GM23338 (cell line): ENCODE measurements at regions not wholly inside any gene's neighbourhood (a gene's known extent, or its start where the extent isn't known, plus 50 kb on each side); places are given as distances from the start of the nearest gene placed in this dataset.

Source experiments
- ATAC-seq: fragments of 200-7000 bp; cut with Tn5 transposase; 3 replicates; pipeline ENCODE4 v1.9.1; 2020
- DNase-seq: peaks from one replicate; pipeline ENCODE4 v3.0.0-alpha.2; 2015; ENCODE audit warnings: low spot score
- H2AFZ ChIP-seq: fragments of 200-600 bp; sonication (generic); 2 replicates; pipeline ENCODE4 v1.8.0; 2016; ENCODE audit warnings: antibody characterized with exemption, mild to moderate bottlenecking, moderate library complexity
- H3F3A ChIP-seq: fragments of 200-600 bp; sonication (generic); replicated peaks from 2 replicates; pipeline ENCODE4 v1.8.0; 2017; ENCODE audit warnings: antibody characterized with exemption, mixed run types, low read depth
- H3K27ac ChIP-seq: fragments of 200-600 bp; sonication (generic); 2 replicates; pipeline ENCODE4 v1.6.1; 2016; ENCODE audit warnings: low read depth
- H3K27me3 ChIP-seq: fragments of 200-600 bp; sonication (generic); 2 replicates; pipeline ENCODE4 v1.8.0; 2016; ENCODE audit warnings: mild to moderate bottlenecking, mixed run types, moderate library complexity; ENCODE audit not compliant: insufficient read depth
- H3K36me3 ChIP-seq: fragments of 200-600 bp; sonication (generic); 2 replicates; pipeline ENCODE4 v1.8.0; 2016; ENCODE audit warnings: mild to moderate bottlenecking; ENCODE audit not compliant: insufficient read depth
- H3K4me1 ChIP-seq: fragments of 200-600 bp; sonication (generic); 2 replicates; pipeline ENCODE4 v1.8.0; 2016; ENCODE audit warnings: mild to moderate bottlenecking, moderate library complexity; ENCODE audit not compliant: insufficient read depth
- H3K4me2 ChIP-seq: fragments of 200-600 bp; sonication (generic); 2 replicates; pipeline ENCODE4 v1.7.1; 2017; ENCODE audit warnings: mixed run types
- H3K4me3 ChIP-seq: fragments of 200-600 bp; sonication (generic); 2 replicates; pipeline ENCODE4 v1.6.1; 2016; ENCODE audit warnings: mixed run types
- H3K79me2 ChIP-seq: fragments of 200-600 bp; sonication (generic); replicated peaks from 2 replicates; pipeline ENCODE4 v1.8.0; 2017; ENCODE audit warnings: mild to moderate bottlenecking; ENCODE audit not compliant: insufficient read depth
- H3K9me2 ChIP-seq: fragments of 200-600 bp; sonication (generic); 2 replicates; pipeline ENCODE4 v1.8.0; 2017; ENCODE audit not compliant: insufficient read depth
- H4K20me1 ChIP-seq: fragments of 200-600 bp; sonication (generic); replicated peaks from 2 replicates; pipeline ENCODE4 v1.8.0; 2017; ENCODE audit warnings: mild to moderate bottlenecking; ENCODE audit not compliant: insufficient read depth
- H3K27ac Mint-ChIP-seq: 2 replicates; pipeline ENCODE4 v1.8.0; 2020; ENCODE audit warnings: inconsistent platforms, mild to moderate bottlenecking, moderate library complexity, mixed read lengths
- H3K27me3 Mint-ChIP-seq: 3 replicates; pipeline ENCODE4 v1.8.0; 2022; ENCODE audit warnings: low read depth, mild to moderate bottlenecking, moderate library complexity, mixed read lengths, inconsistent platforms; ENCODE audit not compliant: insufficient read depth, poor library complexity
- H3K36me3 Mint-ChIP-seq: 3 replicates; pipeline ENCODE4 v1.8.0; 2021; ENCODE audit warnings: low read depth, mild to moderate bottlenecking, inconsistent platforms, moderate library complexity, mixed read lengths
- H3K4me1 Mint-ChIP-seq: 3 replicates; pipeline ENCODE4 v1.8.0; 2020; ENCODE audit warnings: mild to moderate bottlenecking, inconsistent platforms, mixed read lengths
- H3K4me3 Mint-ChIP-seq: 3 replicates; pipeline ENCODE4 v1.8.0; 2021; ENCODE audit warnings: moderate library complexity, mild to moderate bottlenecking, inconsistent platforms, mixed read lengths
- H3K9me3 Mint-ChIP-seq: 3 replicates; pipeline ENCODE4 v1.8.0; 2020; ENCODE audit warnings: moderate library complexity, mild to moderate bottlenecking, inconsistent platforms, mixed read lengths
- CREB1 ChIP-seq: fragments of 250-450 bp; sonication (Bioruptor Pico); IDR thresholded peaks from 2 replicates; pipeline ENCODE4 v1.5.0; 2020; ENCODE audit warnings: low read depth, mild to moderate bottlenecking, moderate library complexity
- CTCF ChIP-seq, 2 experiments: fragments of 200-600 bp in 1 of 2; sonication (generic) in 1 of 2; conservative IDR thresholded peaks; 2 replicates each; pipeline versions ENCODE4 v1.5.1 to v1.6.1; 2016 to 2017; ENCODE audit warnings: antibody characterized with exemption in 2 of 2, low read depth in 2 of 2, mild to moderate bottlenecking in 2 of 2, moderate library complexity in 1 of 2
- EZH2 ChIP-seq: fragments of 200-600 bp; sonication (generic); IDR thresholded peaks from one replicate; pipeline ENCODE4 v1.8.0; 2017; ENCODE audit warnings: antibody characterized with exemption, mild to moderate bottlenecking, low read depth; ENCODE audit not compliant: unreplicated experiment
- EZH2phosphoT487 ChIP-seq: fragments of 200-600 bp; sonication (generic); IDR thresholded peaks from one replicate; pipeline ENCODE4 v1.8.1; 2018; ENCODE audit warnings: antibody characterized with exemption; ENCODE audit not compliant: unreplicated experiment
- JUNB ChIP-seq: IDR thresholded peaks from one replicate; pipeline ENCODE4 v1.6.1; 2016; ENCODE audit warnings: antibody characterized with exemption; ENCODE audit not compliant: unreplicated experiment
- NANOG ChIP-seq: IDR thresholded peaks from 2 replicates; pipeline ENCODE4 v1.6.1; 2016; ENCODE audit warnings: antibody characterized with exemption, borderline replicate concordance
- POLR2AphosphoS5 ChIP-seq: IDR thresholded peaks from 2 replicates; pipeline ENCODE4 v1.6.1; 2016; ENCODE audit warnings: antibody characterized with exemption, low read depth
- REST ChIP-seq: IDR thresholded peaks from one replicate; pipeline ENCODE4 v1.6.1; 2018; ENCODE audit warnings: antibody characterized with exemption; ENCODE audit not compliant: unreplicated experiment
- STAT1 ChIP-seq: IDR thresholded peaks from one replicate; pipeline ENCODE4 v1.6.1; 2016; ENCODE audit warnings: antibody characterized with exemption; ENCODE audit not compliant: unreplicated experiment
- ZNF114 ChIP-seq: fragments of 250-450 bp; sonication (Bioruptor Pico); IDR thresholded peaks from 2 replicates; pipeline ENCODE4 v1.5.0; 2020; ENCODE audit warnings: mild to moderate bottlenecking, moderate library complexity
- ZNF331 ChIP-seq: fragments of 250-450 bp; sonication (Bioruptor Pico); IDR thresholded peaks from 2 replicates; pipeline ENCODE4 v1.5.0; 2020; ENCODE audit warnings: low read depth, mild to moderate bottlenecking, moderate library complexity
- ZNF462 ChIP-seq: fragments of 250-450 bp; sonication (Bioruptor Pico); IDR thresholded peaks from 2 replicates; pipeline ENCODE4 v1.5.0; 2020; ENCODE audit warnings: mild to moderate bottlenecking, moderate library complexity
- TF ChIP-seq, protein P1 (sequence below): IDR thresholded peaks from 2 replicates; pipeline ENCODE4 v1.6.1; 2016; ENCODE audit warnings: antibody characterized with exemption

- no peak for ATAC-seq
- no peak overlapping the region for H3K27ac ChIP-seq
- H3K4me1 Mint-ChIP-seq: peaks cover 13% of the 10 kb centered on the region
These were observed 273.4 kb downstream of the HAUS1 start for GRCh38 chr18:46377557-46377956.

More at GRCh38 chr18:46377557-46377956, 273.4 kb downstream of the HAUS1 start:
- Histone ChIP-seq H3K9me2 (no peaks in the 10 kb centered on the region), H3K36me3 (no peaks in the 10 kb centered on the region), H2AFZ (no peak overlapping the region), H3K27me3 (no peaks in the 10 kb centered on the region), H3K4me2 (no peak overlapping the region), H3K4me3 (no peak overlapping the region), H3F3A (no peaks in the 10 kb centered on the region), H4K20me1 (no peaks in the 10 kb centered on the region), H3K4me1 (no peaks in the 10 kb centered on the region), H3K79me2 (no peaks in the 10 kb centered on the region)
- Mint-ChIP-seq H3K27me3 (peaks cover 7% of the 10 kb centered on the region), H3K9me3 (no peaks in the 10 kb centered on the region), H3K27ac (no peak overlapping the region), H3K4me3 (no peak overlapping the region), H3K36me3 (no peaks in the 10 kb centered on the region)
- TF ChIP-seq REST (no peak), ZNF462 (CRISPR knock-in tag) (no peak), NANOG (no peak), JUNB (no peak), CREB1 (no peak), ZNF114 (no peak), STAT1 (no peak), POLR2AphosphoS5 (no peak), ZNF331 (CRISPR knock-in tag) (no peak), EZH2 (no peak), EZH2phosphoT487 (no peak), CTCF (conservative IDR thresholded peaks at IDR 0.05; ENCODE audit: low read depth in 2 of 2) (no peak)
- TF ChIP-seq, protein P1, sequence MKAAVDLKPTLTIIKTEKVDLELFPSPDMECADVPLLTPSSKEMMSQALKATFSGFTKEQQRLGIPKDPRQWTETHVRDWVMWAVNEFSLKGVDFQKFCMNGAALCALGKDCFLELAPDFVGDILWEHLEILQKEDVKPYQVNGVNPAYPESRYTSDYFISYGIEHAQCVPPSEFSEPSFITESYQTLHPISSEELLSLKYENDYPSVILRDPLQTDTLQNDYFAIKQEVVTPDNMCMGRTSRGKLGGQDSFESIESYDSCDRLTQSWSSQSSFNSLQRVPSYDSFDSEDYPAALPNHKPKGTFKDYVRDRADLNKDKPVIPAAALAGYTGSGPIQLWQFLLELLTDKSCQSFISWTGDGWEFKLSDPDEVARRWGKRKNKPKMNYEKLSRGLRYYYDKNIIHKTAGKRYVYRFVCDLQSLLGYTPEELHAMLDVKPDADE: no peak
- no peak for DNase-seq
